ENCODE measurements at regions not wholly inside any gene's neighbourhood (a gene's known extent, or its start where the extent isn't known, plus 50 kb on each side); places are given as distances from the start of the nearest gene placed in this dataset.

DNA sequence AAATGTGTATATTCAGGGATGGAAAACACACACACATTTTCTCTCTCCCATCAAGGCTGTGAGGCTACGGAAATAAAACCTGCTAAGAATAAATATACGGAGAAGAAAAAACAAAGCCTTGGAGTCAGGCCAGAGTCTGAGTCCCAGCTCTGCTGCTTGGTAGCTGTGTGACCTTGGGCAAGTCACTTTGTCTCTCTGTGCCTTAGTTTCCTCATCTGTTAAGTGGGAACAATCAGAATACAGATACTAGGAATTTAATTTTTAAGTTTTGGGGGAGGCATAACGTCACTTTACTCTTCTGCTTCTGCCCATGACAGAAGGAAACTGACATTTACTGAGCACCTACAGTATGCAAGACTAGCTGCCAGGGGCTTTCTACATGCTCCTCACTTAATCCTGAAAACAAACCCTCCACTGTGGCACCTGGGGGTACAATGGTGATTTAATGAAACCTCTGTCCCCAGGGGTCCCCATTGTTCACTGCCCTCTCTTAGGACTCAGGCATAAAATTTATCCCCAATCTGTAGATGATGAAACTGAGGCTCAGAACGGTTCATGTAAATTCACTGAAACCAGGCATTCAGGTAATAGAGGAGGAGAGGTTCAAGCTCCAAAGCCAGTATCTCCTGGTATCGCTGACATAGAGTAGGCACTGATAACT lies 131.9 kb upstream of the SERPIND1 start:
- Histone ChIP-seq H3K4me1 (no peaks in the 10 kb centered on the region), H3K27ac (no peak overlapping the region), H3K4me3 (no peak overlapping the region), H3K36me3 (no peaks in the 10 kb centered on the region), H3K27me3 (peaks cover 4% of the 10 kb centered on the region), H3K9me3 (no peaks in the 10 kb centered on the region)
- 81% methylated on average over 5 of the region's 5 CpGs for WGBS
- DNase-seq (ENCODE audit: low spot score in 2 of 2): peak in 1 of 2 donors; percentile 20
- TF ChIP-seq POLR2A (IDR thresholded peaks at IDR 0.05) (no peak), POLR2AphosphoS5 (IDR thresholded peaks at IDR 0.05) (no peak), EP300 (IDR thresholded peaks at IDR 0.05) (no peak)
- TF ChIP-seq, protein P1, sequence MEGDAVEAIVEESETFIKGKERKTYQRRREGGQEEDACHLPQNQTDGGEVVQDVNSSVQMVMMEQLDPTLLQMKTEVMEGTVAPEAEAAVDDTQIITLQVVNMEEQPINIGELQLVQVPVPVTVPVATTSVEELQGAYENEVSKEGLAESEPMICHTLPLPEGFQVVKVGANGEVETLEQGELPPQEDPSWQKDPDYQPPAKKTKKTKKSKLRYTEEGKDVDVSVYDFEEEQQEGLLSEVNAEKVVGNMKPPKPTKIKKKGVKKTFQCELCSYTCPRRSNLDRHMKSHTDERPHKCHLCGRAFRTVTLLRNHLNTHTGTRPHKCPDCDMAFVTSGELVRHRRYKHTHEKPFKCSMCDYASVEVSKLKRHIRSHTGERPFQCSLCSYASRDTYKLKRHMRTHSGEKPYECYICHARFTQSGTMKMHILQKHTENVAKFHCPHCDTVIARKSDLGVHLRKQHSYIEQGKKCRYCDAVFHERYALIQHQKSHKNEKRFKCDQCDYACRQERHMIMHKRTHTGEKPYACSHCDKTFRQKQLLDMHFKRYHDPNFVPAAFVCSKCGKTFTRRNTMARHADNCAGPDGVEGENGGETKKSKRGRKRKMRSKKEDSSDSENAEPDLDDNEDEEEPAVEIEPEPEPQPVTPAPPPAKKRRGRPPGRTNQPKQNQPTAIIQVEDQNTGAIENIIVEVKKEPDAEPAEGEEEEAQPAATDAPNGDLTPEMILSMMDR (IDR thresholded peaks at IDR 0.05): no peak

- no peaks in the 10 kb centered on the region for H3K9me3 ChIP-seq
- H3K27ac ChIP-seq: no peak overlapping the region
- no peak for DNase-seq (ENCODE audit: low spot score in 2 of 2)
- TF ChIP-seq POLR2AphosphoS5 (IDR thresholded peaks at IDR 0.05) (no peak), POLR2A (IDR thresholded peaks at IDR 0.05) (no peak), EP300 (IDR thresholded peaks at IDR 0.05) (no peak)
- TF ChIP-seq, protein P1 (IDR thresholded peaks at IDR 0.05): no peak
- H3K27me3 ChIP-seq: peaks cover 4% of the 10 kb centered on the region
- no peaks in the 10 kb centered on the region for H3K4me1 ChIP-seq
- no peaks in the 10 kb centered on the region for H3K36me3 ChIP-seq
- no peak overlapping the region for H3K4me3 ChIP-seq
- WGBS: 86% methylated on average over 3 of the region's 3 CpGs
Observed at GRCh38 chr22:20642668-20643179, 131.2 kb upstream of the SERPIND1 start.

- WGBS: 80% methylated on average over 3 of the region's 3 CpGs
- TF ChIP-seq EP300 (IDR thresholded peaks at IDR 0.05) (no peak), POLR2AphosphoS5 (IDR thresholded peaks at IDR 0.05) (no peak)
- peak in 1 of 2 donors; percentile 6 for DNase-seq (ENCODE audit: low spot score in 2 of 2)
- Histone ChIP-seq H3K9me3 (no peaks in the 10 kb centered on the region), H3K27ac (no peak overlapping the region), H3K4me3 (no peak overlapping the region), H3K4me1 (no peaks in the 10 kb centered on the region), H3K27me3 (no peaks in the 10 kb centered on the region), H3K36me3 (no peaks in the 10 kb centered on the region)
Observed at GRCh38 chr22:20644071-20644642, 129.8 kb upstream of the SERPIND1 start.

- Histone ChIP-seq H3K36me3 (no peaks in the 10 kb centered on the region), H3K27ac (no peak overlapping the region), H3K4me1 (no peaks in the 10 kb centered on the region), H3K4me3 (no peak overlapping the region), H3K27me3 (no peaks in the 10 kb centered on the region), H3K9me3 (no peaks in the 10 kb centered on the region)
- no peak for DNase-seq (ENCODE audit: low spot score in 2 of 2)
- WGBS: 83% methylated on average over 2 of the region's 2 CpGs
- TF ChIP-seq, protein P1 (IDR thresholded peaks at IDR 0.05): no peak
- TF ChIP-seq POLR2AphosphoS5 (IDR thresholded peaks at IDR 0.05) (no peak), EP300 (IDR thresholded peaks at IDR 0.05) (no peak), POLR2A (IDR thresholded peaks at IDR 0.05) (no peak)
Observed at GRCh38 chr22:20645954-20646353, 128.0 kb upstream of the SERPIND1 start.

GRCh38 chr22:20646415-20646814 lies 127.5 kb upstream of the SERPIND1 start:
- TF ChIP-seq POLR2A (IDR thresholded peaks at IDR 0.05): no peak
- TF ChIP-seq EP300 (IDR thresholded peaks at IDR 0.05): no peak
- TF ChIP-seq, protein P1 (IDR thresholded peaks at IDR 0.05): no peak
- TF ChIP-seq POLR2AphosphoS5 (IDR thresholded peaks at IDR 0.05): no peak

More at GRCh38 chr22:20646415-20646814, 127.5 kb upstream of the SERPIND1 start:
- H3K4me3 ChIP-seq: no peak overlapping the region
- H3K9me3 ChIP-seq: no peaks in the 10 kb centered on the region
- WGBS: 97% methylated on average over 4 of the region's 4 CpGs
- no peaks in the 10 kb centered on the region for H3K4me1 ChIP-seq
- no peaks in the 10 kb centered on the region for H3K27me3 ChIP-seq
- peak in 1 of 2 donors; percentile 29 for DNase-seq (ENCODE audit: low spot score in 2 of 2)
- no peaks in the 10 kb centered on the region for H3K36me3 ChIP-seq
- H3K27ac ChIP-seq: no peak overlapping the region

Measured in suprapubic skin (tissue), 4 donors.